ENCODE measurements at regions not wholly inside any gene's neighbourhood (a gene's known extent, or its start where the extent isn't known, plus 50 kb on each side); places are given as distances from the start of the nearest gene placed in this dataset.

- ChIA-PET POLR2A (no interaction called here), CTCF (interaction anchor here (0.6 to 1.8 kb wide), 7 partner anchors 24 to 263 kb away, joined by 3 to 6 read pairs (median 3); no protein-coding TSS in a partner anchor)
- Mint-ChIP-seq H3K4me1 (ENCODE audit: insufficient read depth, unreplicated experiment) (peaks cover 24% of the 10 kb centered on the region), H3K9me3 (ENCODE audit: unreplicated experiment) (no peaks in the 10 kb centered on the region), H3K27ac (ENCODE audit: low read depth, unreplicated experiment) (no peak overlapping the region), H3K27me3 (ENCODE audit: insufficient read depth, unreplicated experiment) (no peaks in the 10 kb centered on the region), H3K4me3 (ENCODE audit: unreplicated experiment) (no peak overlapping the region), H3K36me3 (ENCODE audit: insufficient read depth, unreplicated experiment) (no peaks in the 10 kb centered on the region)
- intact Hi-C loops (cut with micrococcal nuclease) = no loop called here
- no peak for DNase-seq (ENCODE audit: unreplicated experiment)
- no peak for TF ChIP-seq CTCF (IDR thresholded peaks at IDR 0.05; ENCODE audit: unreplicated experiment)
- BruUV-seq (replicated peaks) = no TSS peak
Measured at GRCh38 chr1:218591966-218592365, 246.8 kb downstream of the TGFB2 start.

GRCh38 chr1:218592688-218593087, 247.6 kb downstream of the TGFB2 start:
- Mint-ChIP-seq H3K27me3 (ENCODE audit: insufficient read depth, unreplicated experiment) (no peaks in the 10 kb centered on the region), H3K9me3 (ENCODE audit: unreplicated experiment) (peaks cover 3% of the 10 kb centered on the region), H3K27ac (ENCODE audit: low read depth, unreplicated experiment) (peak overlapping the region; percentile 1), H3K4me1 (ENCODE audit: insufficient read depth, unreplicated experiment) (peaks cover 24% of the 10 kb centered on the region), H3K4me3 (ENCODE audit: unreplicated experiment) (no peak overlapping the region), H3K36me3 (ENCODE audit: insufficient read depth, unreplicated experiment) (no peaks in the 10 kb centered on the region)
- CTCF ChIA-PET = interaction anchor here (0.9 to 1.1 kb wide), 2 partner anchors 263 to 475 kb away, joined by 4 read pairs; no protein-coding TSS in a partner anchor
- no peak for TF ChIP-seq CTCF (IDR thresholded peaks at IDR 0.05; ENCODE audit: unreplicated experiment)
- no TSS peak for BruUV-seq (replicated peaks)
- intact Hi-C loops (cut with micrococcal nuclease) = no loop called here
- POLR2A ChIA-PET = interaction anchor here (0.6 kb wide), 1 partner anchor 50 kb away, joined by 3 read pairs; no protein-coding TSS in a partner anchor
- DNase-seq (ENCODE audit: unreplicated experiment) = no peak

GRCh38 chr1:218600968-218601367, 255.8 kb downstream of the TGFB2 start:
- Mint-ChIP-seq H3K27ac (ENCODE audit: low read depth, unreplicated experiment) (peak overlapping the region; percentile 97), H3K9me3 (ENCODE audit: unreplicated experiment) (peaks cover 16% of the 10 kb centered on the region), H3K4me1 (ENCODE audit: insufficient read depth, unreplicated experiment) (peaks cover 21% of the 10 kb centered on the region), H3K4me3 (ENCODE audit: unreplicated experiment) (no peak overlapping the region), H3K36me3 (ENCODE audit: insufficient read depth, unreplicated experiment) (peaks cover 7% of the 10 kb centered on the region), H3K27me3 (ENCODE audit: insufficient read depth, unreplicated experiment) (no peaks in the 10 kb centered on the region)
- CTCF ChIA-PET = no interaction called here
- BruUV-seq (replicated peaks) = no TSS peak
- POLR2A ChIA-PET = interaction anchor here (0.5 to 2.1 kb wide), 6 partner anchors 10 to 466 kb away, joined by 3 to 13 read pairs (median 4); no protein-coding TSS in a partner anchor
- no peak for TF ChIP-seq CTCF (IDR thresholded peaks at IDR 0.05; ENCODE audit: unreplicated experiment)
- DNase-seq (ENCODE audit: unreplicated experiment) = peak; percentile 92
- intact Hi-C loops (cut with micrococcal nuclease) = no loop called here

- Mint-ChIP-seq H3K36me3 (ENCODE audit: insufficient read depth, unreplicated experiment) (peaks cover 7% of the 10 kb centered on the region), H3K4me3 (ENCODE audit: unreplicated experiment) (no peak overlapping the region), H3K27ac (ENCODE audit: low read depth, unreplicated experiment) (no peak overlapping the region), H3K9me3 (ENCODE audit: unreplicated experiment) (peaks cover 19% of the 10 kb centered on the region), H3K4me1 (ENCODE audit: insufficient read depth, unreplicated experiment) (peaks cover 16% of the 10 kb centered on the region), H3K27me3 (ENCODE audit: insufficient read depth, unreplicated experiment) (no peaks in the 10 kb centered on the region)
- no TSS peak for BruUV-seq (replicated peaks)
- TF ChIP-seq CTCF (IDR thresholded peaks at IDR 0.05; ENCODE audit: unreplicated experiment) = no peak
- intact Hi-C loops (cut with micrococcal nuclease) = no loop called here
- CTCF ChIA-PET = interaction anchor here (0.6 kb wide), 2 partner anchors 275 to 435 kb away, joined by 3 to 5 read pairs; no protein-coding TSS in a partner anchor
- DNase-seq (ENCODE audit: unreplicated experiment) = no peak
- POLR2A ChIA-PET = interaction anchor here (0.6 to 1.1 kb wide), 5 partner anchors 17 to 590 kb away, joined by 3 read pairs; no protein-coding TSS in a partner anchor
Measured at GRCh38 chr1:218604217-218604616, 259.1 kb downstream of the TGFB2 start.
